NCI-H1694 (cell line): ENCODE measurements at regions not wholly inside any gene's neighbourhood (a gene's known extent, or its start where the extent isn't known, plus 50 kb on each side); places are given as distances from the start of the nearest gene placed in this dataset.
"Not testable (repeated sequence)": the region's sequence is repeated elsewhere in the genome, so short reads cannot be mapped to it uniquely, and the experiment has no call there.

Source experiments
- DNase-seq: peaks from one replicate; lab custom pipeline; 2025; lab: John Stamatoyannopoulos, UW

GRCh38 chr2:106257830-106258229 is 63.7 kb upstream of the UXS1 start:
- no peak for DNase-seq

GRCh38 chr2:106257135-106257534 is 63.0 kb upstream of the UXS1 start:
- DNase-seq = no peak

GRCh38 chr2:106249157-106249828 is 55.2 kb upstream of the UXS1 start:
- not testable (repeated sequence) for DNase-seq

GRCh38 chr2:106248548-106249151 is 54.5 kb upstream of the UXS1 start:
- DNase-seq = not testable (repeated sequence)
